ENCODE measurements at regions not wholly inside any gene's neighbourhood (a gene's known extent, or its start where the extent isn't known, plus 50 kb on each side); places are given as distances from the start of the nearest gene placed in this dataset.
A peak's percentile ranks its signal among the peaks of the same experiment; 100 is the strongest.
"Not testable (repeated sequence)": the region's sequence is repeated elsewhere in the genome, so short reads cannot be mapped to it uniquely, and the experiment has no call there.

DNA sequence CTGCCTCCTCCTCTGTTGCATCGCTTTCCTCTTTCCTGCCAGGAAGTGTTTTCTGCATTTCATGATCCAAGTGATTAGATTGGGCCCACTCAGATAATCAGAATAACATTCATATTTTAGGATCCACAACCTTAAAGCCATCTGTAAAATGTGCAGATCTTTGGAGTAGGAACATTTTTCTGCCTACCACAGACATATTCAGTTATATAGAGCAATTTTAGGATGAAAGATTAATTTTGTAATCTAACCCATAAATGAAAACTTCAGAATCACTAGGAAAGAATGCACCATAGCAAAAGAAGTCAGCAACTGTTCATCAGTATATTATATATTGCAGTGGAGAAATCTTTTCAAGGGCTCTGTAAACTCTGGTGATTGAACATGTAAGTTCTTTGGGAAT, 659.9 kb upstream of the LUZP2 start:
- DNase-seq (ENCODE audit: low spot score) = no peak
- no peak for FAIRE-seq

GRCh38 chr11:23840872-23841271, 656.0 kb upstream of the LUZP2 start:
- DNase-seq (ENCODE audit: low spot score) (no peak), FAIRE-seq (no peak)

- DNase-seq (ENCODE audit: low spot score) (no peak), FAIRE-seq (no peak)
Measured at GRCh38 chr11:23846902-23847422, 649.9 kb upstream of the LUZP2 start.

DNA sequence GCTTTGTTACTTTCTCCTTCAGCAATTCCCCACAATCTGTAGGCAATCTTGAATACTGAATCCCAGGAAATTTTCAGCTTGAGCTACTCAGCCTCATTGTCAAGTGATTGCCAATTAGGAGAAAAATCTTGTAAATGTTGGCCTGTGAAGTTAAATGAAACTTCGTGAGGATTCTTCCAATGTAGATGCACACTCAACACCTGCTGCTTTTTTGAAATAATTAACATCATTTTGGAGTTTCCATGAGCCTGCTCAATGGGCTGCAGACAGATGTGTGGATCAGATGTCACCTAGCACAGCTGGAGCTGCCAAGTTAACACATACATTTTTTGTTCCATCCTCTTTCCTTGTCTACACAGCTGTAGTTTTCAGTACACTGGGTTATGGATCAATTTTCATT, 645.6 kb upstream of the LUZP2 start:
- no peak for FAIRE-seq
- no peak for DNase-seq (ENCODE audit: low spot score)

- no peak for DNase-seq (ENCODE audit: low spot score)
- no peak for FAIRE-seq
Measured at GRCh38 chr11:23856654-23857053, 640.2 kb upstream of the LUZP2 start.

DNA sequence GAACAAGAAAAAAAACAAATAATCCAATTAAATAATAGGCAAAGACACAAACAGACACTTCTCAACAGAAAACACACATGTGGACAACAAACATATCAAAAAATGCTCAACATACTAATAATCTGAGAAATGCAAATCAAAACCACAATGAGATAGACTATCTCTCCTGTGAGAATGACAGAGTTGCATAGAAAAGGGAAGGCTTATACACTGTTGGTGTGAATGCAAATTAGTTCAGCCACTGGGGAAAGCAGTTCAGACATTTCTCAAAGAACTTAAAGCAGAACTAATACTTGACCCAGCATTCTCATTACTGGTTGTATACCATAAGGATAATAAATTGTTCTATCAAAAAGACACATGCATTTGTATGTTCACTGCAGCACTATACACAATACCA, 637.8 kb upstream of the LUZP2 start:
- FAIRE-seq = no peak

GRCh38 chr11:23861615-23862014, 635.2 kb upstream of the LUZP2 start:
- FAIRE-seq (no peak), DNase-seq (ENCODE audit: low spot score) (no peak)

More for the DNA sequence above, 637.8 kb upstream of the LUZP2 start:
- no peak for DNase-seq (ENCODE audit: low spot score)

DNA sequence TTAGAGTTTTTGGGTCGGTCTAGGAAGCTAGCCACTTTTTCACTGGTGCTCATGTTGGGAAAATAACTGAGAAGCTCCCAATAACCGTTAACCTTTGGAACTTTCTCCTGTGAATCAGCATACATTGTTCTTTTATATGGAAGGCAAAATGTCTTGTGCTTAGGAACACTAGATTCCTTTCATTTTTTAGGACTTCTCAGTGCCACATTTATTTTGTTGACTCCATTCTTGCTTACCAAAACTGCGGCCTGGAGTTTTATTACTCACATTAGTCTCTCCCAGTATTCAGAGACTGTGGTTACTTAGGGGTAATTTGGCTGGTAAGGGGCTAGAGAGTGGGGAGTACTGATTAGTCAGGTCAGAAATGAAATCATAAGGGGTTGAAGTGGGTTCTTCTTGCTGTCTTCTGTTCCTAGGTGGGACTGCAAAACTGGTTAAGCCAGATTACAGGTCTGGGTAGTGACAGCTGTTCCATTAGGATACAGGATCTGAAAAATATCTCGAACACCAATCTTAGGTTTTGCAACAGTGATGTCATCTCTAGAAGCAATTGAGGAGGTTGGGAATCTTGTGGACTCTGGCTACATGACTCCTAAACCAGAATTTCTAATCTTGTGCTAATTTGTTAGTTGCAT, 631.4 kb upstream of the LUZP2 start:
- FAIRE-seq (no peak), DNase-seq (ENCODE audit: low spot score) (no peak)

- FAIRE-seq = no peak
- peak; percentile 12 for DNase-seq (ENCODE audit: low spot score)
Measured at GRCh38 chr11:23866641-23867040, 630.2 kb upstream of the LUZP2 start.

DNA sequence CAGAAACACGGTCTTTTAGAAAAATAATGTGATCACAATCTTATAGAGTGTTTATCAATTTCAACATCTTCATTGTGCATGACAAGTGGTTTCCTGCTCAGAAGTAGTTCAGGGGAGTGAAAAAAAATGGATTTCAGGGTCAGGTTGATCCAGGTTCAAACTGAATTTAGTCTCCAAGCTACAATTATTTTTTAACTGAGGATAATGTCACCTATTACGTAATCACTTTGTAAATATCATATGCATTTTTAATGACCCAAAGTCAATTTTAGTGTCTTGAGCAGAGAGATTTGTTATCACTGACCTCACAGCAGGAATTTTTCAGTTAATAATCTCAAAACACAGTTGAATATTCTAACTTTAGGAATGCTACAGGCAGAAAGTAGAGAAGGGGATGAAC, 627.2 kb upstream of the LUZP2 start:
- no peak for FAIRE-seq

GRCh38 chr11:23873406-23873805, 623.4 kb upstream of the LUZP2 start:
- FAIRE-seq (no peak), DNase-seq (ENCODE audit: low spot score) (no peak)

More for the DNA sequence above, 627.2 kb upstream of the LUZP2 start:
- DNase-seq (ENCODE audit: low spot score) = no peak

GRCh38 chr11:23875176-23875850, 621.5 kb upstream of the LUZP2 start:
- no peak for FAIRE-seq

DNA sequence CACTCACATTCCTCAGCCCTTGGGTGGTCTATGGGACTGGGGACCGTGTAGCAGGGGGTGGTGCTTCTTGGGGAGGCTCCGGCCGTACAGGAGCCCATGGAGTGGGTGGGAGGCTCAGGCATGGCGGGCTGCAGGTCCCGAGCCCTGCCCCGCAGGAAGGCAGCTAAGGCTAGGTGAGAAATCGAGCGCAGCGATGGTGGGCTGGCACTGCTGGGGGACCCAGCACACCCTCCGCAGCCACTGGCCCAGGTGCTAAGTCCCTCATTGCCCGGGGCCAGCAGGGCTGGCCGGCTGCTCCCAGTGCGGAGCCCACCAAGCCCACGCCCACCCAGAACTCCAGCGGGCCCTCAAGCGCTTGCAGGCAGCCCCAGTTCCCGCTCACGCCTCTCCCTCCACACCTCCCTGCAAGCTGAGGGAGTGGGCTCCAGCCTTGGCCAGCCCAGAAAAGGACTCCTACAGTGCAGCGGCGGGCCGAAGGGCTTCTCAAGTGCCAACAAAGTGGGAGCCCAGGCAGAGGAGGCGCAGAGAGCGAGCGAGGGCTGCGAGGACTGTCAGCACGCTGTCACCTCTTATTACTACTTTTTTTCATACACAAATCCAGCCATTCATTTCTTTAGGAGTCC, 613.3 kb upstream of the LUZP2 start:
- not testable (repeated sequence) for DNase-seq (ENCODE audit: low spot score); FAIRE-seq

More at GRCh38 chr11:23875176-23875850, 621.5 kb upstream of the LUZP2 start:
- DNase-seq (ENCODE audit: low spot score) = no peak

- FAIRE-seq (no peak), DNase-seq (ENCODE audit: low spot score) (no peak)
Measured at GRCh38 chr11:23884341-23884740, 612.5 kb upstream of the LUZP2 start.

DNA sequence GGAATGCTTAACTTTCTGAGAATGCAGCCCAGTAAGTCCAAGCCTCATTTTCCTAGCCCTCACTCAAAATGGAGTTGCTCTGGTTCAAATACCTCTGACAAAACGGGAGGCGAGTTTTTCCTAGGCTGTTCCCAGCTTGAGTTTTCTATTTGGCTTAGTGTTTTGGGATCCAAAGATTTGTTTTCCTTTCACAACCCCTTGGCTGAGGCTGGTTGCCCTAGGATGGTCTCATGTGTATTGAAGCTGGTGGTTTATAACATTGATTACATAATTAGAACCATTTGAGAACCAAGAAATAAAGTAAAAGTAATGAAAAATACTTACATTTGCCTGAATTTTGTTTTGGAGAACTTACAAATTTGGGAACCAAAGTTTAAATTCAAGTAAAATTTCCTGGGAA, 611.1 kb upstream of the LUZP2 start:
- DNase-seq (ENCODE audit: low spot score) = no peak
- FAIRE-seq = no peak

DNA sequence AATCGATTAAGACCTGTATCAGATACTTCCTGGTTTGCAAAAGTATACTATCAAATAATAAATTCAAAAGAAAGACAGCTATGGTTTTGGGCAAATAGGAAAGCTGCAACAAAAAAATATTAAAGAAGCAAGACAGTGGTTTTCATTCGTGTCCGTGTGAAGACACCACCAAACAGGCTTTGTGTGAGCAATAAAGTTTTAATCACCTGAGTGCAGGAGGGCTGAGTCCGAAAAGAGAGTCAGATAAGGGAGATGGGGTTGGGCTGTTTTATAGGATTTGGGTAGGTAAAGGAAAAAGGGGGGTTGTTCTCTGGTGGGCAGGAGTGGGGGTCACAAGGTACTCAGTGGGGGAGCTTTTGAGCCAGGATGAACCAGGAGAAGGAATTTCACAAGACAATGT, 609.7 kb upstream of the LUZP2 start:
- FAIRE-seq; DNase-seq (ENCODE audit: low spot score): not testable (repeated sequence)

GRCh38 chr11:23893126-23893525, 603.7 kb upstream of the LUZP2 start:
- FAIRE-seq (no peak), DNase-seq (ENCODE audit: low spot score) (no peak)

GRCh38 chr11:23897453-23898286, 599.2 kb upstream of the LUZP2 start:
- FAIRE-seq (peak; percentile 51), DNase-seq (ENCODE audit: low spot score) (peak; percentile 56)

DNA sequence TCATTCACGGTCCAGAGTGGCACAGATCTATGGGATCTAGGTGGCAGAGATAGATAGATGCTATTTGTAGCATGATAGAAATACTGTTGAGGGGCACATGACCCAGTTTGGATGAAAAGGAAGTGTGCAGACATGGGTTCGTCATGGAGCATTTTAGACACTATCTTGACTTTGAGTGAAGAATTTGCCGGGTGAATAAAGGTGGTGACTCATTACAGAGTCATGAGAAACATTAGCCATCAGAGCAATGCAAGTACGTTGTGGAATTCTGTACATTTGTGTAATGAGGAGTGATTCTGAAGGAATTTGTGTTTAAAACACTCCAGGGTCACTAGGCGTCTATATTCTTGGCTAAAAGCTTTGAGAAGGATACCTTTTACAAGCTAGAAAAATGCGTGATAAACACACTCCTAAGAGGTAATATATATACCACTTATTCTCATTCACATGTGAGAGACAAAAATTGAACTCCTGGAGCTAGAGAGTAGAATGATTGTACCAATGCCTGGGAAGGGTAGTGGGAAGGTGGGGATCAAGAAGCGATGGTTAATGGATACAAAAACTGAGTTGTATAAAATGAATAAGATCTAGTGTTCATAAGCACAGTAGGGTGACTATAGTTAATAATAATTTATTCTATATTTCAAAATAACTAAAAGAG, 593.7 kb upstream of the LUZP2 start:
- peak; percentile 84 for DNase-seq (ENCODE audit: low spot score)
- FAIRE-seq = peak; percentile 90

GRCh38 chr11:23919455-23919854, 577.4 kb upstream of the LUZP2 start:
- FAIRE-seq (no peak), DNase-seq (ENCODE audit: low spot score) (no peak)

DNA sequence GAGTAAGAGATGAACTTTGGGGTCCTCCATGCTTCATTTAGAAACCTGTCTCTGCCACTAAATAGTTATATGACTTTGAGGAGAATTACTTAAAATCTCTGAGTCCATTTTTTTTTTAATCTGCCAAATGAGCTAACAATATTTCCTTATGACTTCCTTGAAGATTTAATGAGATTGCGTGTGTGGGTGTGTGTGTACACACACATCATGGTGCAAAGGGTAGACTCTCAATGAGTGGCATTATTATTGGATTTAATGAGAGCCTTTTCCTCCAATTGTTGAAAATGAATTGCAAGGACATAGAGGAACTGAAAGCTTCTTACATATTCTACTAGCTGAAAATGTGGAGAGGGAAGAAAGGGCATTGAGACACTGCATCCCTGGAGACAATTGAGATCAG, 573.5 kb upstream of the LUZP2 start:
- no peak for FAIRE-seq

More for the DNA sequence above, 573.5 kb upstream of the LUZP2 start:
- no peak for DNase-seq (ENCODE audit: low spot score)

Data from RCC 7860 (cell line).